ENCODE measurements at regions not wholly inside any gene's neighbourhood (a gene's known extent, or its start where the extent isn't known, plus 50 kb on each side); places are given as distances from the start of the nearest gene placed in this dataset.

GRCh38 chrX:3449287-3449686 is 102.8 kb upstream of the MXRA5 start:
- intact Hi-C loops (cut with DNase I) = no loop called here
- Histone ChIP-seq H3K27me3 (no peaks in the 10 kb centered on the region), H3K4me1 (ENCODE audit: insufficient read depth) (no peaks in the 10 kb centered on the region), H3K36me3 (no peaks in the 10 kb centered on the region), H3K27ac (no peak overlapping the region), H3K4me3 (no peak overlapping the region), H3K9me3 (no peaks in the 10 kb centered on the region)
- no peak for TF ChIP-seq EP300 (IDR thresholded peaks at IDR 0.05)
- no peak for TF ChIP-seq CTCF (IDR thresholded peaks at IDR 0.05)
- no peak for TF ChIP-seq POLR2A (IDR thresholded peaks at IDR 0.05)
- 57 to 72% (median 59%) methylated on average over 4 of the region's 4 CpGs for WGBS, 3 donors
- no peak for DNase-seq

- 68 to 82% (median 78%) methylated on average over 4 of the region's 4 CpGs for WGBS, 3 donors
- TF ChIP-seq POLR2A (IDR thresholded peaks at IDR 0.05) (no peak), CTCF (IDR thresholded peaks at IDR 0.05) (no peak)
- Histone ChIP-seq H3K4me3 (no peak overlapping the region), H3K27ac (no peak overlapping the region), H3K36me3 (no peaks in the 10 kb centered on the region), H3K9me3 (no peaks in the 10 kb centered on the region), H3K4me1 (ENCODE audit: insufficient read depth) (no peaks in the 10 kb centered on the region), H3K27me3 (no peaks in the 10 kb centered on the region)
- DNase-seq = no peak
- intact Hi-C loops (cut with DNase I) = no loop called here
Measured at GRCh38 chrX:3448563-3448962, 102.1 kb upstream of the MXRA5 start.

- Histone ChIP-seq H3K36me3 (no peaks in the 10 kb centered on the region), H3K27me3 (no peaks in the 10 kb centered on the region), H3K4me1 (ENCODE audit: insufficient read depth) (no peaks in the 10 kb centered on the region), H3K4me3 (no peak overlapping the region), H3K27ac (no peak overlapping the region), H3K9me3 (no peaks in the 10 kb centered on the region)
- TF ChIP-seq POLR2A (IDR thresholded peaks at IDR 0.05) = no peak
- TF ChIP-seq EP300 (IDR thresholded peaks at IDR 0.05) = no peak
- no peak for TF ChIP-seq CTCF (IDR thresholded peaks at IDR 0.05)
- WGBS, 3 donors = 75 to 85% (median 80%) methylated on average over 4 of the region's 4 CpGs
- no peak for DNase-seq
- intact Hi-C loops (cut with DNase I) = no loop called here
Measured at GRCh38 chrX:3445806-3446490, 99.5 kb upstream of the MXRA5 start.

- no peaks in the 10 kb centered on the region for H3K9me3 ChIP-seq
- TF ChIP-seq EP300 (IDR thresholded peaks at IDR 0.05) (no peak), POLR2A (IDR thresholded peaks at IDR 0.05) (no peak), CTCF (IDR thresholded peaks at IDR 0.05) (no peak)
- H3K27ac ChIP-seq = no peak overlapping the region
- H3K4me1 ChIP-seq (ENCODE audit: insufficient read depth) = no peaks in the 10 kb centered on the region
- intact Hi-C loops (cut with DNase I) = no loop called here
- no peaks in the 10 kb centered on the region for H3K36me3 ChIP-seq
- H3K4me3 ChIP-seq = no peak overlapping the region
- DNase-seq = no peak
- WGBS, 3 donors = 39 to 57% (median 45%) methylated on average over 4 of the region's 4 CpGs
- H3K27me3 ChIP-seq = no peaks in the 10 kb centered on the region
Measured at GRCh38 chrX:3443184-3443583, 96.7 kb upstream of the MXRA5 start.
